HFF-Myc (cell line): ENCODE measurements at regions not wholly inside any gene's neighbourhood (a gene's known extent, or its start where the extent isn't known, plus 50 kb on each side); places are given as distances from the start of the nearest gene placed in this dataset.

ENCODE experiments used
- DNase-seq: peaks from one replicate; pipeline ENCODE4 v3.0.0-alpha.2; 2011; ENCODE audit warnings: low read depth; ENCODE audit errors: extremely low read depth
- H3K4me3 ChIP-seq: replicated peaks from 2 replicates; pipeline ENCODE4 v1.5.1; 2011; ENCODE audit warnings: low read depth, mild to moderate bottlenecking, control low read depth, low read length
- CTCF ChIP-seq: IDR thresholded peaks from 2 replicates; pipeline ENCODE4 v1.5.1; 2012; ENCODE audit warnings: mild to moderate bottlenecking, low read depth, low read length, control low read depth; ENCODE audit errors: missing control alignments

DNA sequence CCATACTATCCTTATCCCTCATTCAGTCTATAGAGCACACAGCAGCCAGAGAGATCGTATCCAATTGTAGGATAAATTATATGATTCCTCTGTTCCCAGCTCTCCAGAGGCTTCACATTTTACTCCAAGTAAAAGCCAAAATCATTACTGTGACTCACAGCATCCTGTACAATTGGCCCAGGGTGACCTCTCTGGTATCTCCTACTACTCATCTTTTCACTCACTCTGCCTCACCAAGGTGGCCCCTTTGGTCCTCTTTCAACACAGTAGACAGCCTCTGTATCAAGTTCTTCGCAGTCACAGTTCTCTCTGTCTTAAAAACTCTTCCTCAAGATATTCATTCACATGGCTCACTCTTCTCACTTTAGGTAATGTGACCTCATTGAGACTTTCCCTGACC is 72.6 kb upstream of the LSM8 start:
- H3K4me3 ChIP-seq: no peak overlapping the region
- no peak for DNase-seq
- TF ChIP-seq CTCF: no peak

DNA sequence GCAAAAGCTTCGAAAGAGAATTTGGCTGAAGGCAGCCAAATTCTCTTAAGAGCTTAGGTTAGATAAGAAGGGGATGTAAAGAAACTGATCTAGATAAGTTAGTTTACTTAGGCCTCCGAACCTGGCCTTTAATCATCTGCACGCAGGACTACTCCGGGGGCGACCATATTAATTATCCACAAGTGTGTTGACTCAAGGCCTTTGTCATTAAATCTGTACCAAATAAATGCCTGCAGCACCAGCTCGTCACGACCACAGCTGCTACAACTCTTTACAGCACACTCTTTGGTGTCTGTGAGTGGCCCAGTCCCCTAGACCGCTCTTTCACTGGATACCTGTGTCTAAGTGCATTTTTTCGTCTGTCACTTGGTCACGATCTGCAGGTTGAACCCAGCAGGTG is 69.8 kb upstream of the LSM8 start:
- no peak for TF ChIP-seq CTCF
- no peak for DNase-seq
- no peak overlapping the region for H3K4me3 ChIP-seq

DNA sequence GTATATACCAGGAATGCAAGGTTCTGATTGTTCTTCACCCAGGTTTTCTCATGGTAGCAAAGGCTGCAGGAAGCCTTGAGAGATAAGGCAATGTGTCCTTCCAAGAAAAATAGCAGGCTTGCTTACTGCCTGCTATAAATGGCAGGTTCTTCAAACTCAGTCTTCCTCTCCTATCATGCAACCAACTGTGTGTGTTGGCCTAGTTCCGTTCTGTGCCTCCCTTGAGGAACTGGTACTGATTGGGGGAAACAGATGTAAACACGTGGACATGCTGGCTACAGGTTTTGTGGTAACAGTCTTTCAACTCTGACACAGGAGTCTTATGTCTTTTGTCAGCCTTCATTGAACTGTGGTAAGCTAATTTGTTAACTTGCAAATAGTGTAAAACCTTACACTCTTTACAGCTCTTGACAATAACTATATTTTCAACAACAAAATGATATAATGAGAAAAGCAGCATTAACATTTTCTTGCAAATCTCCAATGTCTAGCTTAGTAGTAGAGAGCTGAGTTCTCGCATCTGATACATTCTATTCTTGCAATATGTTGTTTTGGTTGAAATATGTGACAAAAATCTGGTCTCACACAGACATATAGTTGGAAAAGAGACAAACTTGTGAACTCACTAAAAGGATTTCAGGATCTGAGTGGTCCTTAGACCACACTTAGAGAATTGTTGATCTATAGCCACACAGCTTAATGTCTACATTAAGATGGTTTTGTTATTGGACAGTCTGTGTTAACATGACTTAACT is 54.7 kb upstream of the LSM8 start:
- H3K4me3 ChIP-seq: no peak overlapping the region
- TF ChIP-seq CTCF: no peak
- no peak for DNase-seq

GRCh38 chr7:118132764-118133163 is 51.2 kb upstream of the LSM8 start:
- TF ChIP-seq CTCF: no peak
- H3K4me3 ChIP-seq: no peak overlapping the region

More at GRCh38 chr7:118132764-118133163, 51.2 kb upstream of the LSM8 start:
- DNase-seq: no peak
